ENCODE measurements at regions not wholly inside any gene's neighbourhood (a gene's known extent, or its start where the extent isn't known, plus 50 kb on each side); places are given as distances from the start of the nearest gene placed in this dataset.
A peak's percentile ranks its signal among the peaks of the same experiment; 100 is the strongest.
"Not testable (repeated sequence)": the region's sequence is repeated elsewhere in the genome, so short reads cannot be mapped to it uniquely, and the experiment has no call there.

GRCh38 chr1:221965252-221965651 is 223.4 kb upstream of the DUSP10 start:
- peaks cover 5% of the 10 kb centered on the region for H3K4me1 Mint-ChIP-seq (ENCODE audit: unreplicated experiment)
- DNase-seq (ENCODE audit: extremely low spot score, unreplicated experiment) = no peak
- H3K36me3 Mint-ChIP-seq = no peaks in the 10 kb centered on the region
- no peak overlapping the region for H3K27ac Mint-ChIP-seq
- peaks cover 3% of the 10 kb centered on the region for H3K27me3 Mint-ChIP-seq
- no peak for TF ChIP-seq CTCF (conservative IDR thresholded peaks at IDR 0.05)
- H3K9me3 Mint-ChIP-seq = peaks cover 9% of the 10 kb centered on the region
- H3K4me3 Mint-ChIP-seq = no peak overlapping the region

GRCh38 chr1:221963742-221964141 is 221.9 kb upstream of the DUSP10 start:
- Mint-ChIP-seq H3K4me1 (ENCODE audit: unreplicated experiment) (peaks cover 5% of the 10 kb centered on the region), H3K36me3 (no peaks in the 10 kb centered on the region), H3K4me3 (no peak overlapping the region), H3K27ac (no peak overlapping the region), H3K27me3 (peaks cover 3% of the 10 kb centered on the region), H3K9me3 (peaks cover 9% of the 10 kb centered on the region)
- no peak for DNase-seq (ENCODE audit: extremely low spot score, unreplicated experiment)
- no peak for TF ChIP-seq CTCF (conservative IDR thresholded peaks at IDR 0.05)

GRCh38 chr1:221962385-221962784 is 220.5 kb upstream of the DUSP10 start:
- no peak for DNase-seq (ENCODE audit: extremely low spot score, unreplicated experiment)
- H3K27ac Mint-ChIP-seq = no peak overlapping the region

GRCh38 chr1:221961532-221962292 is 219.8 kb upstream of the DUSP10 start:
- peaks cover 7% of the 10 kb centered on the region for H3K9me3 Mint-ChIP-seq
- DNase-seq (ENCODE audit: extremely low spot score, unreplicated experiment) = no peak
- peaks cover 3% of the 10 kb centered on the region for H3K27me3 Mint-ChIP-seq
- no peak for TF ChIP-seq CTCF (conservative IDR thresholded peaks at IDR 0.05)
- H3K27ac Mint-ChIP-seq = peak overlapping the region; percentile 5
- no peak overlapping the region for H3K4me3 Mint-ChIP-seq
- no peaks in the 10 kb centered on the region for H3K36me3 Mint-ChIP-seq
- peaks cover 10% of the 10 kb centered on the region for H3K4me1 Mint-ChIP-seq (ENCODE audit: unreplicated experiment)

More at GRCh38 chr1:221962385-221962784, 220.5 kb upstream of the DUSP10 start:
- Mint-ChIP-seq H3K27me3 (peaks cover 3% of the 10 kb centered on the region), H3K4me1 (ENCODE audit: unreplicated experiment) (peaks cover 10% of the 10 kb centered on the region), H3K4me3 (no peak overlapping the region), H3K36me3 (no peaks in the 10 kb centered on the region), H3K9me3 (peaks cover 13% of the 10 kb centered on the region)
- no peak for TF ChIP-seq CTCF (conservative IDR thresholded peaks at IDR 0.05)

- peak overlapping the region; percentile 85 for H3K27ac Mint-ChIP-seq
- not testable (repeated sequence) for H3K27me3 Mint-ChIP-seq; H3K4me3 Mint-ChIP-seq; DNase-seq (ENCODE audit: extremely low spot score, unreplicated experiment); H3K36me3 Mint-ChIP-seq; H3K4me1 Mint-ChIP-seq (ENCODE audit: unreplicated experiment); H3K9me3 Mint-ChIP-seq
Measured at GRCh38 chr1:221958161-221958562, 216.3 kb upstream of the DUSP10 start.

GRCh38 chr1:221957350-221957749 is 215.5 kb upstream of the DUSP10 start:
- H3K9me3 Mint-ChIP-seq; DNase-seq (ENCODE audit: extremely low spot score, unreplicated experiment); H3K27me3 Mint-ChIP-seq; H3K27ac Mint-ChIP-seq; H3K4me3 Mint-ChIP-seq; H3K4me1 Mint-ChIP-seq (ENCODE audit: unreplicated experiment); H3K36me3 Mint-ChIP-seq: not testable (repeated sequence)
